Astrocyte of the cerebellum (primary cell): ENCODE measurements at regions not wholly inside any gene's neighbourhood (a gene's known extent, or its start where the extent isn't known, plus 50 kb on each side); places are given as distances from the start of the nearest gene placed in this dataset.

Experiments used
- DNase-seq: peaks from one replicate; pipeline ENCODE4 v3.0.0-alpha.2; 2011; ENCODE audit warnings: low read depth
- H3K4me3 ChIP-seq: 2 replicates; pipeline ENCODE4 v1.5.1; 2011; ENCODE audit warnings: mild to moderate bottlenecking, low read depth, low read length, moderate library complexity
- CTCF ChIP-seq: IDR thresholded peaks from 2 replicates; pipeline ENCODE4 v1.5.1; 2012; ENCODE audit warnings: low read length, low read depth, moderate library complexity, mild to moderate bottlenecking; ENCODE audit errors: missing control alignments
- in situ Hi-C: cut with HindIII; loops from 2 replicates; pipeline ENCODE4 v1.10.0; 2017; ENCODE audit warnings: low sequenced_read_pairs

DNA sequence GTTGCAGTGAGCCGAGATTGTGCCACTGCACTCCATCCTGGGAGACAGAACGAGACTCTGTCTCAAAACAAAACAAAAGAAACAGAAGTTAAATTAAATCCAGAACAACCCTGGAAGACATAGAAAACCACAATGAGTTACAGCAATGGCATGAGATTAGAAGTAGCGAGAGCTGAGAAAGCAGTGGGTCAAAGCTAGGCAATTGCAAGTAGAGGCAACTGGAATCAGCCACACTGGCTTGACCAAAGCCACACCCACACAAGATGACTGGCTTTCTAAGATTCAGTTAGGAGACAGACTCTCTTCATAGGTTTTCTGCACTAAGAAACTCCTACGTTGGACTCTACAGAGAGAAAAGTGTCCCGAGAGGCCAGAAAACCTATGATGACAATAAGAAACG, 443.0 kb downstream of the GPM6A start:
- peak; percentile 8 for DNase-seq
- in situ Hi-C loops, result no loop called here
- no peak for TF ChIP-seq CTCF
- H3K4me3 ChIP-seq, result no peak overlapping the region

GRCh38 chr4:175371091-175371490, 441.0 kb downstream of the GPM6A start:
- no peak for DNase-seq
- no peak overlapping the region for H3K4me3 ChIP-seq
- no peak for TF ChIP-seq CTCF
- in situ Hi-C loops, result no loop called here

- in situ Hi-C loops, result no loop called here
- no peak for DNase-seq
- H3K4me3 ChIP-seq, result no peak overlapping the region
- TF ChIP-seq CTCF, result no peak
Observed at GRCh38 chr4:175373031-175373430, 439.0 kb downstream of the GPM6A start.

GRCh38 chr4:175374459-175374858, 437.6 kb downstream of the GPM6A start:
- no peak overlapping the region for H3K4me3 ChIP-seq
- no peak for TF ChIP-seq CTCF
- in situ Hi-C loops, result no loop called here
- DNase-seq, result no peak

DNA sequence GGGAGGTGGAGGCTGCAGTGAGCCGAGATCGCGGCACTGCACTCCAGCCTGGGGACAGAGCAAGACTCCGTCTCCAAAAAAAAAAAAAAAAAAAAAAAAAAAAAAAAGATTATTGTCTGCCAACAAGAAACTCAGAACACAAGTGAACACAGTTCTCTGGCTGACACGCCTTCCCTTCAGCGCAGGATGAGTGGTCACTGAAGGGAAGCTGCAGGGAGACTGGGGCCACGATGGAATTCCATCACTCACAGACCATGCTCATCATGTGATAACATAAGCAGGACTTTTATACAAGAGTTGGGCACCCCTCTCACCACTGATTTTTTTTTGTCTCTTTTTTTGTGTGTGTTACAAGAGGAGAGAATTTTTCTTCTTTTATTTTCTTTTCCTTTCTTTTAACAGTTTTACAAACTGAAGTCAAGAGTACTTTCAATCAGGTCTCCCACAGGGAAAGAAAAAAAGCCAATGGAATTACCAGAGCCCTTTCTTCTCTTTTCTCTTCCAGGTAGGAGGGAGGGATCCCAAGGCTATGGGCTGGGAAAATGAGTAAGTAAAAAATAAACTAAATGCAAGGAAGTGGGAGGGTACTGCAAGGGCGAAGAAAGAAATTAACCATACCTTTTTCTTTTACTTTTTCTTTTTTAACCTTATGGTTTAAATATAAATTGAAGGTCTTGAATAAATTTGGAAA, 435.6 kb downstream of the GPM6A start:
- in situ Hi-C loops, result no loop called here
- DNase-seq, result no peak
- no peak overlapping the region for H3K4me3 ChIP-seq
- no peak for TF ChIP-seq CTCF

DNA sequence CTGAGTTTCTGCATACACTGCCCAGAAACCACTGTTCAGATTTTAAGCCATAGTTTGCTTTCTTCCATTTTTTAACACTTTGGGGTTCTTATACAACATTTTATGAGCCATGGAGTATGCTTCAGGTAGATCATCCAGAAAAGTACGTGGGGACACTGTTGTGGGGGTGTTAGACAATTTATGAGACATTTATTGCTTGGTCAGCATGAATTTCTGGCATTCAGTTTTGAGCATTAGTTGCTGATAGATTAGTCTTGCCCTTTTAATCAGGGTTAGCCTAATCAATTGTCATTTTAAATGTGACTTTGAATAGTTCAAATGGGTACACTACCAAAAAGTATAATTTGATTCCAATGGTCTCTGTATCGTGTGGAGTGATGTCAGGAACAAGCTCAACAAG, 434.9 kb downstream of the GPM6A start:
- in situ Hi-C loops, result no loop called here
- no peak overlapping the region for H3K4me3 ChIP-seq
- no peak for DNase-seq
- TF ChIP-seq CTCF, result no peak
